Gastroesophageal sphincter (tissue), 3 donors: ENCODE measurements at regions not wholly inside any gene's neighbourhood (a gene's known extent, or its start where the extent isn't known, plus 50 kb on each side); places are given as distances from the start of the nearest gene placed in this dataset.

ENCODE experiments used
- CTCF ChIP-seq, 4 experiments: fragments of 200-600 bp in 2 of 4; fragments of 450-650 bp in 2 of 4; sonication (generic) in 1 of 4; IDR thresholded peaks; one replicate each; pipeline ENCODE4 v1.5.1; 2017 to 2019; ENCODE audit warnings: antibody characterized with exemption in 4 of 4, mild to moderate bottlenecking in 2 of 4, moderate library complexity in 2 of 4
- EP300 ChIP-seq: sonication (generic); formaldehyde crosslinking; IDR thresholded peaks from one replicate; pipeline ENCODE4 v1.6.1; 2017; ENCODE audit warnings: antibody characterized with exemption, mild to moderate bottlenecking
- POLR2A ChIP-seq, 2 donors: fragments of 450-650 bp; IDR thresholded peaks; one replicate each; pipeline ENCODE4 v1.6.1; 2017; ENCODE audit warnings: antibody characterized with exemption in 2 of 2, mild to moderate bottlenecking in 2 of 2, moderate library complexity in 1 of 2
- POLR2AphosphoS5 ChIP-seq: sonication (generic); formaldehyde crosslinking; IDR thresholded peaks from one replicate; pipeline ENCODE4 v1.6.1; 2017; ENCODE audit warnings: antibody characterized with exemption

GRCh38 chr12:127014079-127014478, 1252.9 kb upstream of the TMEM132C start:
- no peak for TF ChIP-seq CTCF (IDR thresholded peaks at IDR 0.05)
- TF ChIP-seq POLR2A (IDR thresholded peaks at IDR 0.05) = no peak
- no peak for TF ChIP-seq EP300
- no peak for TF ChIP-seq POLR2AphosphoS5
